ENCODE measurements at regions not wholly inside any gene's neighbourhood (a gene's known extent, or its start where the extent isn't known, plus 50 kb on each side); places are given as distances from the start of the nearest gene placed in this dataset.
"Not testable (repeated sequence)": the region's sequence is repeated elsewhere in the genome, so short reads cannot be mapped to it uniquely, and the experiment has no call there.

DNA sequence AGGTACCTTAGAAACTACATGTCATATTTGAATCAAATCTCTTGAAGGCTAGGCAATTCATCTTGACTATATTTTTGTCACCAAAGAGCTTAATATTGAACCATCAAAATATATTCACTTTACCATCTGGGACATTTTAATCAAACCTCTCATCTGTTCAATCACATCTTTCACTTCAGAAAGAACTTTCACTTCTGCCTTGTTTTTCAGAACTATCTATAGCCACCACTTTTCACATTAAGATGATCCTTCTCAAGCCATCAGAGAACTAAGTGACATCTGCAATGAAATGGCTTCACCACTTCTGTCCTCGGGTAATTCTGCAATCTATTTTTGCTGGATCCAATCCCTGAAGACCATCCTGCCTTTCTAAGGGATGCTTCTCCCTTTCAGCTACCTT lies 57.8 kb downstream of the OR2B2 start:
- Mint-ChIP-seq H3K27ac (no peak overlapping the region), H3K27me3 (ENCODE audit: low read depth) (peaks cover 17% of the 10 kb centered on the region)
- intact Hi-C loops (cut with micrococcal nuclease) = no loop called here

DNA sequence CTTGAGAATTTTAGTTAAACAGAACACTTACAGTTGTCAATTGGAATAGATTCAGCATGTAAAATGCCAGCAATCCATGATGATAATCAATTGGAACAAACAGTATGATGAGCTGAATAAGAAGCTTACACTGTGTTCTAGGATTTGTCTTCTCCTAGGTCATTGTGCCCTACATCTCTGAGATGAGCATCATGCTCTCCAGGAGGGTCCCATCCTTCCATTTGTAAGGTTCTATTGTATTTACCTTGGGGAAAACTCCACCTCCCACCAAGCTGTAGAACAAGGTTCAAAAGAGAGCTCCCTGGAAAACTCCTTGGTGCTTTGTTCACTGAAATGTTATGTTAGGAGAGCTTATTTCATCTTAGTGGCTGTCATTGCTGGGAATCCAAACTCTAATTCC lies 60.8 kb downstream of the OR2B2 start:
- Mint-ChIP-seq H3K36me3 (ENCODE audit: low read depth) (no peaks in the 10 kb centered on the region), H3K27ac (no peak overlapping the region), H3K9me3 (no peaks in the 10 kb centered on the region), H3K4me1 (ENCODE audit: low read depth) (peaks cover 2% of the 10 kb centered on the region), H3K4me3 (ENCODE audit: low read depth) (no peak overlapping the region), H3K27me3 (ENCODE audit: low read depth) (peaks cover 17% of the 10 kb centered on the region)
- intact Hi-C loops (cut with micrococcal nuclease) = no loop called here
- DNase-seq (ENCODE audit: low spot score) = no peak

More for the DNA sequence above, 57.8 kb downstream of the OR2B2 start:
- Mint-ChIP-seq H3K36me3 (ENCODE audit: low read depth) (no peaks in the 10 kb centered on the region), H3K4me1 (ENCODE audit: low read depth) (peaks cover 5% of the 10 kb centered on the region), H3K9me3 (no peaks in the 10 kb centered on the region), H3K4me3 (ENCODE audit: low read depth) (no peak overlapping the region)
- no peak for DNase-seq (ENCODE audit: low spot score)

DNA sequence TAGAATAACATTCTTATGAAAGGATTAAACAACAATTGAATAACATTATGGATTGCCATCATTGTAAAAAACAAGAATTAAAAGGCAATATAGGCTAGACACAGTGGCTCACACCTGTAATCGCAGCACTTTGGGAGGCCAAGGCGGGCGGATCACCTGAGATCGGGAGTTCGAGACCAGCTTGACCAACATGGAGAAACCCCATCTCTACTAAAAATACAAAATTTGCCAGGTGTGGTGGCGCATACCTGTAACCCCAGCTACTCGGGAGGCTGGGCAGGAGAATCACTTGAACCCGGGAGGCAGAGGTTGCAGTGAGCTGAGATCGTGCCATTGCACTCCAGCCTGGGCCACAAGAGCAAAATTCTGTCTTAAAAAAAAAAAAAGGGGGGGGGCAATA lies 63.2 kb downstream of the OR2B2 start:
- not testable (repeated sequence) for H3K27ac Mint-ChIP-seq
- peaks cover 17% of the 10 kb centered on the region for H3K27me3 Mint-ChIP-seq (ENCODE audit: low read depth)

DNA sequence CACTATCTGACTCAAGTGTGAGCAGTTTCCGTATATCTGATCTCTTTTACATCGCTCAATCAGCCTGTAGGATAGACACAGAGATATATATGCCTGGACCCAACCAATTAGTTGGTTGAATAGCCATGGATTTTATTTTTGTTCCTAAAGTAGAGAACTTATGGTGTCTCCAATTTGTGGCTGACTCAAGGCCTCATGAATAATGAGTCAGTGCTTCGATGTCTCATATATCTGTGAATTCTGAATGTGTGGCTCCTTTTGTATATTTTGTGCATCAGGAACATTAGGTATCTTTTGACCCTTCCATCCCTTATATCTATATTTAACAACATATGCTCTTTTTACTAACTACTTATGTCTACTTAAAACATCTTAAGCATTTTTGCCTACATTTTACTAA lies 64.5 kb downstream of the OR2B2 start:
- Mint-ChIP-seq H3K4me3 (ENCODE audit: low read depth) (no peak overlapping the region), H3K36me3 (ENCODE audit: low read depth) (peaks cover 3% of the 10 kb centered on the region), H3K4me1 (ENCODE audit: low read depth) (no peaks in the 10 kb centered on the region), H3K27me3 (ENCODE audit: low read depth) (peaks cover 14% of the 10 kb centered on the region), H3K9me3 (no peaks in the 10 kb centered on the region), H3K27ac (no peak overlapping the region)
- intact Hi-C loops (cut with micrococcal nuclease) = no loop called here
- no peak for DNase-seq (ENCODE audit: low spot score)

More for the DNA sequence above, 63.2 kb downstream of the OR2B2 start:
- DNase-seq (ENCODE audit: low spot score); H3K4me3 Mint-ChIP-seq (ENCODE audit: low read depth); intact Hi-C loops (cut with micrococcal nuclease); H3K4me1 Mint-ChIP-seq (ENCODE audit: low read depth); H3K36me3 Mint-ChIP-seq (ENCODE audit: low read depth); H3K9me3 Mint-ChIP-seq: not testable (repeated sequence)

DNA sequence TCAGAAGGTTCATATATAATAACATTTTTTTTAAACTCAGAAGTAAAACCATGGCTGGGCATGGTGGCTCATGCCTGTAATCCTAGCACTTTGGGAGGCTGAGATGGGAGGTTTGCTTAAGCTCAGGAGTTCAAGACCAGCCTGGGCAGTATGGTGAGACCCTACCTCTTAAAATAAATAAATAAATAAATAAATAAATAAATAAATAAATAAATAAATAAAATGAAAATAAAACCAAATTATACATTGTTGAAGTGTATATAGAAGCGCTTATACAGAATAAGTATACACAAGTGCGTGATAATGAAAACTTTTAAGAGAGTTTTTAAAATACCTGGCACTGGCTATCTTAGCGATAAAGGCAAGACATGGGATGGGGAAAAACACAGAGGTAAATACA lies 71.6 kb downstream of the OR2B2 start:
- Mint-ChIP-seq H3K27me3 (ENCODE audit: low read depth) (no peaks in the 10 kb centered on the region), H3K27ac (no peak overlapping the region), H3K36me3 (ENCODE audit: low read depth) (peaks cover 13% of the 10 kb centered on the region), H3K9me3 (no peaks in the 10 kb centered on the region), H3K4me3 (ENCODE audit: low read depth) (no peak overlapping the region), H3K4me1 (ENCODE audit: low read depth) (peaks cover 13% of the 10 kb centered on the region)
- intact Hi-C loops (cut with micrococcal nuclease) = no loop called here
- no peak for DNase-seq (ENCODE audit: low spot score)

DNA sequence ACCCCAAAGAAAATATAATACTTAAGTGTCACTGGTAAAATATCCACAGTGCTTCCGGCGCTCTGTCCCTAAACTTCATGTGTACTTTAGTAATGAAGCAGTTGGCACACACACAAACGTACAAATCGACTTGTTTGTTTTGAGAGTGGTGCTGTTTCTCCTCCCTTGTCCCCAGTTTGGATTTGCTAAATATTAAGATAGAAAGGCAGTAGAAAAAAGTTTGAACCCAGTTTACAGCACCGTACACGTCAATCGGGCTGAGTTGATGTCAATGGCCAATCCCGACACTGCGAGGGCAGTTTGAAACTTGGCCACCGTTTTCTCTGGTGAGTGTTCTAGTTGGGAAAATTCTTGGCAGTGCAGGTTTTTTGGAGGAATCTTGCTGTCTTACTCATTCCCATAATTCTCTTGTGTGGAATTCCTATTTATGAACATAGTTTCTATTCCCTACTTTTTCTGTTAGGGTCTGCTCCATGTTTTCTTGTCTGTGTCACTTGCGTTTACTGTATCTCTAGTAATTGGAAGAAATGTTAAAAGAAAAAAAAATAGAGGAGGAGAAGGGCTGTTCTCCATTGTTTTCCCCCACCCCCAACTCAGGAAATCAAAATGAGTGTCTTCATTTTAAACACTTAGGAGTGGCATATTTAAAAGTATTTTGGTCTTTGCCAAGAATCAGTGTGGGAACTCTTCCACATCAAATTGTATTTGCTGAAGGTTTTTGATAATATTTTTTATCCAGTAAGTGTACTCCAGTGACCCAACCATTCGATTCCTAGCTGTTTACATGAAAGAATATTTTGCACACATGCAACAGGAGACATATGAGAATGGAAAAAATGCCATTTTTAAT lies 72.3 kb downstream of the OR2B2 start:
- H3K27me3 Mint-ChIP-seq (ENCODE audit: low read depth) = no peaks in the 10 kb centered on the region
- peaks cover 15% of the 10 kb centered on the region for H3K36me3 Mint-ChIP-seq (ENCODE audit: low read depth)
- no peak overlapping the region for H3K27ac Mint-ChIP-seq
- H3K4me3 Mint-ChIP-seq (ENCODE audit: low read depth) = no peak overlapping the region
- DNase-seq (ENCODE audit: low spot score) = no peak
- H3K9me3 Mint-ChIP-seq = no peaks in the 10 kb centered on the region
- intact Hi-C loops (cut with micrococcal nuclease) = loop anchor here (10.0 kb wide), 1 partner anchor 1645 kb away; a partner anchor contains a TSS
- H3K4me1 Mint-ChIP-seq (ENCODE audit: low read depth) = peaks cover 18% of the 10 kb centered on the region

DNA sequence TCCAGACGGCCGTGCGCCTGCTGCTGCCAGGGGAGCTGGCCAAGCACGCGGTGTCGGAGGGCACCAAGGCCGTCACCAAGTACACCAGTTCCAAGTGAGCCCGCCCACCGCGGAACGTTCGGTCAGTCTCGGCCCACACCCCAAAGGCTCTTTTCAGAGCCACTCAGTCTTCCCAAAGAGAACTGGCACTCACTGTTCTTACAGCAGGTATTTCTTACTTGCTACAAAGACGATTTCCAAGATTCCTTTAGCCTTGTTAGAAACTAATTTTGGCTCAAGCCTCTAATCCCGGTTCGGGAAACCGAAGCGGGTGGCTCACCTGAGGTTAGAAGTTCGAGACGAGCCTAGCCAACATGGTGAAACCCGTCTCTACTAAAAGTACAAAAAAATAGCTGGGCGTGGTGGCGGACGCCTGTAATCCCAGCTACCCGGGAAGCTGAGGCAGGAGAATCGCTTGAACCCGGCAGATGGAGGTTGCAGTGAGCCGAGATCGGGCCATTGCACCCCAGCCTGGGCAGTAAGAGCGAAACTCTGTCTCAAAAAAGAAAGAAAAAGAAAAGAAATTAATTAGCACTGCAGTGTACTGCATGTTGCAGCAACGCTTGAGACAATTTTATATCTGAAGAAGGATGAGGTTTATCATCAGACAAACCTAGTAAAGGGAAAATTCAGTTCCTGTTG lies 73.1 kb downstream of the OR2B2 start:
- peaks cover 16% of the 10 kb centered on the region for H3K36me3 Mint-ChIP-seq (ENCODE audit: low read depth)
- H3K4me1 Mint-ChIP-seq (ENCODE audit: low read depth) = peaks cover 23% of the 10 kb centered on the region
- no peak overlapping the region for H3K4me3 Mint-ChIP-seq (ENCODE audit: low read depth)
- H3K9me3 Mint-ChIP-seq = no peaks in the 10 kb centered on the region
- no peak overlapping the region for H3K27ac Mint-ChIP-seq
- H3K27me3 Mint-ChIP-seq (ENCODE audit: low read depth) = no peaks in the 10 kb centered on the region
- intact Hi-C loops (cut with micrococcal nuclease) = loop anchor here (1.0 to 10.0 kb wide), 3 partner anchors 9 to 1644 kb away; a partner anchor contains a TSS
- no peak for DNase-seq (ENCODE audit: low spot score)

DNA sequence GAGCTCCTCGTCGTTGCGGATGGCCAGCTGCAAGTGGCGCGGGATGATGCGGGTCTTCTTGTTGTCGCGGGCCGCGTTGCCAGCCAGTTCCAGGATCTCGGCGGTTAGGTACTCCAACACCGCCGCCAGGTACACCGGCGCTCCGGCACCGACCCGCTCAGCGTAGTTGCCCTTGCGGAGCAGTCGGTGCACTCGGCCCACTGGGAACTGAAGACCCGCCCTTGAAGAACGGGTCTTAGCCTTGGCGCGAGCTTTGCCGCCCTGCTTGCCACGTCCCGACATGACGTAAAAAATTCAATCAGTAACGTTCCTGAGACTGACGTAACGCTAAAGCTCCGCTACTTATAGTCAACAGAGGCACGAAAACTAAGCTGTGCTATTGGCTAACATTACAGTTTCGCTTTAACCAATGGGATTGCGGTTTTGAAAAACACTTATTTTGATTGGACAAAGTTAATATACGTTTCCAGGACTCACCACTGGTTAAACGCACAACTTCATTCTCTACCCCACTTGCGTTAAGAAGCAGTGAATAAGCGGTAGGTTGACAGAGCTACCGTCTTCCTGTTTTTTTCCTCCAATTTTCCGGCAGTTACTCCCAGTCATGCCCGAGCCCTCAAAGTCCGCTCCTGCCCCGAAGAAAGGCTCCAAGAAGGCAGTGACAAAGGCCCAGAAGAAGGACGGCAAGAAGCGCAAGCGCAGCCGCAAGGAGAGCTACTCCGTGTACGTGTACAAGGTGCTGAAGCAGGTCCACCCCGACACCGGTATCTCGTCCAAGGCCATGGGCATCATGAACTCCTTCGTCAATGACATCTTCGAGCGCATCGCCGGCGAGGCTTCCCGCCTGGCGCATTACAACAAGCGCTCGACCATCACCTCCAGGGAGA lies 73.9 kb downstream of the OR2B2 start:
- H3K36me3 Mint-ChIP-seq (ENCODE audit: low read depth) = peaks cover 16% of the 10 kb centered on the region
- H3K9me3 Mint-ChIP-seq = no peaks in the 10 kb centered on the region
- H3K4me1 Mint-ChIP-seq (ENCODE audit: low read depth) = peaks cover 28% of the 10 kb centered on the region
- H3K27ac Mint-ChIP-seq = no peak overlapping the region
- no peak overlapping the region for H3K4me3 Mint-ChIP-seq (ENCODE audit: low read depth)
- DNase-seq (ENCODE audit: low spot score) = peak; percentile 85
- no peaks in the 10 kb centered on the region for H3K27me3 Mint-ChIP-seq (ENCODE audit: low read depth)
- intact Hi-C loops (cut with micrococcal nuclease) = loop anchor here (1.0 to 10.0 kb wide), 3 partner anchors 8 to 1644 kb away; a partner anchor contains a TSS

DNA sequence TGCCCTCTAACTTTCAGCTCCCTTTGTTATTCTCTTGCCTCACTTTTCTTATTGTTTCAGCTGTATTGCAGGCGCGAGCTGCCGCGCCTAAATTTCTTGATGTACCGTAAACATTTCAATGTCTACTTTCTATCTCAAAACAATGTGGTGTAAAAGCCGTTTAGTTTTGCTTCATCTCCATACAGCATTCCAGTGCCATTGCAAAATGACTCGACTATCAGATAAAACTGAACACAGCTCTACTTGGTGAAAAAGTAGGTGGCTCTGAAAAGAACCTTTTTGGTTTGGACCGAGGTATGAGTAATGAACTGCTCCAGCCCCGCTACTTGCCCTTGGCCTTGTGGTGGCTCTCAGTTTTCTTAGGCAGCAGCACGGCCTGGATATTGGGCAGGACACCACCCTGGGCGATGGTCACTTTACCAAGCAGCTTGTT lies 74.6 kb downstream of the OR2B2 start:
- H3K36me3 Mint-ChIP-seq (ENCODE audit: low read depth) = peaks cover 18% of the 10 kb centered on the region
- H3K27me3 Mint-ChIP-seq (ENCODE audit: low read depth) = no peaks in the 10 kb centered on the region
- intact Hi-C loops (cut with micrococcal nuclease) = loop anchor here (1.0 to 10.0 kb wide), 9 partner anchors 7 to 1680 kb away; a partner anchor contains a TSS
- H3K4me3 Mint-ChIP-seq (ENCODE audit: low read depth) = no peak overlapping the region
- no peak overlapping the region for H3K27ac Mint-ChIP-seq
- no peak for DNase-seq (ENCODE audit: low spot score)
- H3K9me3 Mint-ChIP-seq = no peaks in the 10 kb centered on the region
- H3K4me1 Mint-ChIP-seq (ENCODE audit: low read depth) = peaks cover 28% of the 10 kb centered on the region

DNA sequence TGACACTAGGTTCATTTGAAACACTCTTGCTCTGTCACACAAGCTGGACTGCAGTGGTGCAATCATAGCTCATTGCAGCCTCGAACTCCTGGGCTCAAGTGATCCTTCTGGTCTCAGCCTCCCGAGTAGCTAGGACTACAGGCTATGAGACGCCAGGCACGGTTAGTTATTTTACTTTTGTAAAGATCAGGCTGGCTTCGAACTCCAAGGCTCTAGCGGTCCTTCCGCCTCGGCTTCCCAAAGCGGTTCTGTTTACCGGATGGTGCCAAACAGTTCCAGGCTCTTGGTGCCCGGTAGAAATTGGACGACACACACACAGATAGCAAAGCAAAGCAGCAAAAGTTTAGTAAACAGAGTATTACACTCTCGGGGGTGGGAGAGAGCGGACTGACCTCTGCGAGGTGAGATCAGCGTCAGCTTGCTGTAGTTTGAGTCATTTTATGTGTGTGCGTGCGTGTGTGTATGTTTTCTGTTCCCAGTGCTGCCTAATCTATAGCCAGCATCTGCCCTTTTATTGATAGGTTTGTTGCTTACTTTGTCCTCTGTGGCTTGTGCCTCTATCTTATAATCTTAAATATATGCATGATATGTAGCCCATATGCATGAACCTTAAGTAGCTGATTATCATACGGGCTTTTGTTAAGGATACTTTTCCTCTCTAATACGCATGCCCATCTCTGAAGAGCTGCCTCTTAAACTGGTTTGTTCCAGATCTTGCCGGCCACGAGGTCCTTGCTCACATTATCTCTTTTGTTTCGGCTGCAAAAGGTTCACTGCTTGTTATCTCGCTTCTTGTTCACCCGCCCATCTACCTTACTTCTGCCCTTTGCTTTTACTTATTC lies 75.2 kb downstream of the OR2B2 start:
- no peak overlapping the region for H3K4me3 Mint-ChIP-seq (ENCODE audit: low read depth)
- peaks cover 29% of the 10 kb centered on the region for H3K4me1 Mint-ChIP-seq (ENCODE audit: low read depth)
- H3K36me3 Mint-ChIP-seq (ENCODE audit: low read depth) = peaks cover 12% of the 10 kb centered on the region
- H3K27ac Mint-ChIP-seq = no peak overlapping the region
- peak; percentile 70 for DNase-seq (ENCODE audit: low spot score)
- H3K9me3 Mint-ChIP-seq = no peaks in the 10 kb centered on the region
- no peaks in the 10 kb centered on the region for H3K27me3 Mint-ChIP-seq (ENCODE audit: low read depth)
- intact Hi-C loops (cut with micrococcal nuclease) = loop anchor here (1.0 to 10.0 kb wide), 7 partner anchors 13 to 1680 kb away; a partner anchor contains a TSS

DNA sequence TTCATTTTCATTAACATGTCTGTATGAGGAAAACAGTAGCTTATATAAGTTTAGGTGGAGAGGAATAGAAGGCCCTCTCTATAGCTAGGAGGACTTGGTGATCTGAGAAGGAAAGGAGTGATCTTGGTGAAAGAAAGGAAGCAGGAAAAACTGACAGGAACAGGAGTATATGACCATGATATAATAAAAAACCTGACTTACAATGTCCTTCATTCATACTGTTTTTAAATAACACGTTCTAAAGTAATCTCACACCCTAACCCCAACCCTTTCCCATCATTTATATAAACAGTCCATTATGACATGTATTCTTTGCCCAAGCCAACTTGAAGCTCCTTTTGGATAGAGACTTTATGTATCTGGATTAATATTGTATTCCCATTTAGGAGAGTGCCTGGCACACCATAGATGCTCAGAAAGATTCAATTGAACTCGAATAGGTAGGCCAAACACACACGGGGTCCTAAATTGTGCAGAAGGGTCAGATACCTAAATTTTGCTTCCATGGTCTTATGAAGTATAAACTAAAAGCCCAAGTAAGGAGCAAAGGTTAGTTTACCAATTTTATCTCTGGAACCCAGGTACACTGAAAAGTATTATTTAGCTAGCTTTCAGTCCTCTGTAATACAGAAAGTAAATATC lies 75.9 kb downstream of the OR2B2 start:
- Mint-ChIP-seq H3K27me3 (ENCODE audit: low read depth) (no peaks in the 10 kb centered on the region), H3K9me3 (no peaks in the 10 kb centered on the region), H3K36me3 (ENCODE audit: low read depth) (peaks cover 9% of the 10 kb centered on the region), H3K4me3 (ENCODE audit: low read depth) (no peak overlapping the region), H3K4me1 (ENCODE audit: low read depth) (peaks cover 33% of the 10 kb centered on the region), H3K27ac (no peak overlapping the region)
- intact Hi-C loops (cut with micrococcal nuclease) = loop anchor here (2.0 to 10.0 kb wide), 2 partner anchors 25 to 1641 kb away; a partner anchor contains a TSS
- DNase-seq (ENCODE audit: low spot score) = no peak
